ENCODE measurements at regions not wholly inside any gene's neighbourhood (a gene's known extent, or its start where the extent isn't known, plus 50 kb on each side); places are given as distances from the start of the nearest gene placed in this dataset.

DNA sequence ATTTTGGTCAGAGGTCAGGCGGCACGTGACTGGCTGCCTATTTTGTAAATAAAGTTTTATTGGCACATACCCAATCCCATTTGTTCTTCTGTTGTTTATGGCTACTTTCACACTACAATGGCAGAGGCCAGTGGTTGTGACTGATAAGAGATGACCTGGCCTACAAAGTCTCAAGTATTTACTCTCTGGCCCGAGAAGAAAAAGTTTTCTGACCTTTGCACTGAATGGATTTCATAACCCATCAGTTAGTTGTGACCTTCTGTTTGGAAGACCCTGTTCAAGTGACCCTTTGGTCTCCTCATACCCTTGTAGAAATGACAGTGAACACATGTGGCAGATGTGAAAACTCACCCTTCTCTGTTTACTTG lies 121.4 kb upstream of the MGAT5 start:
- no peaks in the 10 kb centered on the region for H3K27me3 Mint-ChIP-seq (ENCODE audit: low read depth, poor library complexity)

DNA sequence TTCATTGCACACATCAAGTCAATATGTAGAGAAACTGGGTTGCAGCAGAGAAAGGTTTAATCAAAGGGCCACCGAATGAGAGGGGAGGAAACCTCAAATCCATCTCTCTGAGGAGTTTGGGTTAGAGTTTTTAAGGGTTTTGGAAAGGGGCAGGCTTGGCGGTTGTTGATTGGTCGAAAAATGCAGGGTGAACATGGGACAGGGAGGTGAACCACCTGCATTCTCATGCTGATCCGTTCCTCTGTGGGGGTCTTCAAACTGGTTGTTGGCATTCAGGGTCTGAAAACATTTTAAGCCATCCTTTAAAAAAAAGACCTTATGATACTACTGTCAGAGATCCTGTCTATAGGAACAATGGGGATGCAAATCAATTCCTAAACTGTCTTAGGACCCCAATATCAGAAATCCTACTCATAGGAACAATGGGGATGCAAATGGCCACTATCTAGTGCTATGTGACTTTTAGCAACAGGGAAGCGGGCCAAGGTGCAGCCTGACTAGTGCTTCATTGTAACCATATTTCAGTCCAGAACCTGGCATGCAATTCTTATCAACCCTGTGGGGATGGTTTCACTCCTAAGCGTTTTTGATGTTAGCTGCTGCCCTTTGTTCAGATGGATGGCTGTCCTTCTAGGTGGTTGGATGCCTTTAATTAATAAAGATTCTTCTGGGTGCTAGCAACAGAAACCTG lies 120.1 kb upstream of the MGAT5 start:
- DNase-seq: no peak
- H3K4me3 Mint-ChIP-seq: no peak overlapping the region
- H3K27me3 Mint-ChIP-seq (ENCODE audit: low read depth, poor library complexity): no peaks in the 10 kb centered on the region
- peaks cover 20% of the 10 kb centered on the region for H3K4me1 Mint-ChIP-seq
- peaks cover 49% of the 10 kb centered on the region for H3K36me3 Mint-ChIP-seq (ENCODE audit: low read depth)
- no peak overlapping the region for H3K27ac Mint-ChIP-seq
- TF ChIP-seq, protein P1, sequence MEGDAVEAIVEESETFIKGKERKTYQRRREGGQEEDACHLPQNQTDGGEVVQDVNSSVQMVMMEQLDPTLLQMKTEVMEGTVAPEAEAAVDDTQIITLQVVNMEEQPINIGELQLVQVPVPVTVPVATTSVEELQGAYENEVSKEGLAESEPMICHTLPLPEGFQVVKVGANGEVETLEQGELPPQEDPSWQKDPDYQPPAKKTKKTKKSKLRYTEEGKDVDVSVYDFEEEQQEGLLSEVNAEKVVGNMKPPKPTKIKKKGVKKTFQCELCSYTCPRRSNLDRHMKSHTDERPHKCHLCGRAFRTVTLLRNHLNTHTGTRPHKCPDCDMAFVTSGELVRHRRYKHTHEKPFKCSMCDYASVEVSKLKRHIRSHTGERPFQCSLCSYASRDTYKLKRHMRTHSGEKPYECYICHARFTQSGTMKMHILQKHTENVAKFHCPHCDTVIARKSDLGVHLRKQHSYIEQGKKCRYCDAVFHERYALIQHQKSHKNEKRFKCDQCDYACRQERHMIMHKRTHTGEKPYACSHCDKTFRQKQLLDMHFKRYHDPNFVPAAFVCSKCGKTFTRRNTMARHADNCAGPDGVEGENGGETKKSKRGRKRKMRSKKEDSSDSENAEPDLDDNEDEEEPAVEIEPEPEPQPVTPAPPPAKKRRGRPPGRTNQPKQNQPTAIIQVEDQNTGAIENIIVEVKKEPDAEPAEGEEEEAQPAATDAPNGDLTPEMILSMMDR (IDR thresholded peaks at IDR 0.05): no peak
- peaks cover 21% of the 10 kb centered on the region for H3K9me3 Mint-ChIP-seq

More for the DNA sequence above, 121.4 kb upstream of the MGAT5 start:
- Mint-ChIP-seq H3K36me3 (ENCODE audit: low read depth) (peaks cover 47% of the 10 kb centered on the region), H3K4me3 (no peak overlapping the region), H3K27ac (no peak overlapping the region), H3K9me3 (peaks cover 28% of the 10 kb centered on the region), H3K4me1 (peaks cover 29% of the 10 kb centered on the region)
- DNase-seq: no peak
- TF ChIP-seq, protein P1 (IDR thresholded peaks at IDR 0.05): no peak

DNA sequence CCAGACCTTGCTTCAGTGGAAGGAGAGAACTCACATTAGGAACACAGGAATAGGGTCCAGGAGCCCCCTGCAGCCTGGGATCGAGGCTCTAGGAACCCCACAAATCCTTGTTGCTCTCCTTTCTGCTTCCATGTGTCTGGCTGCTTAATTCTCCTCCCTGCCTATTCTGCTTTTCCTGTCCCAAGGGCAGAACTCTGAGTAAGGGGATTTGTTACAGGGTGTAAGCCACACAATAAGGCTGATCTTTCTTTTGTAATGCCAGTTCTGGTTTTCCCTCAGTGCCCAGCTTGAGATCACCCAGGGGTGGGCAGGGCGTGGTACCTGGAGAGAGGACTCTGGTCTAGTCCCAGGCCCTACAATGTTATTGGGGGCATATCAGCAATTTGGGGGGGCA lies 119.6 kb upstream of the MGAT5 start:
- peaks cover 47% of the 10 kb centered on the region for H3K36me3 Mint-ChIP-seq (ENCODE audit: low read depth)
- TF ChIP-seq, protein P1 (IDR thresholded peaks at IDR 0.05): no peak
- no peak overlapping the region for H3K4me3 Mint-ChIP-seq
- no peaks in the 10 kb centered on the region for H3K27me3 Mint-ChIP-seq (ENCODE audit: low read depth, poor library complexity)
- peaks cover 17% of the 10 kb centered on the region for H3K4me1 Mint-ChIP-seq
- no peak for DNase-seq
- peaks cover 16% of the 10 kb centered on the region for H3K9me3 Mint-ChIP-seq
- H3K27ac Mint-ChIP-seq: no peak overlapping the region

DNA sequence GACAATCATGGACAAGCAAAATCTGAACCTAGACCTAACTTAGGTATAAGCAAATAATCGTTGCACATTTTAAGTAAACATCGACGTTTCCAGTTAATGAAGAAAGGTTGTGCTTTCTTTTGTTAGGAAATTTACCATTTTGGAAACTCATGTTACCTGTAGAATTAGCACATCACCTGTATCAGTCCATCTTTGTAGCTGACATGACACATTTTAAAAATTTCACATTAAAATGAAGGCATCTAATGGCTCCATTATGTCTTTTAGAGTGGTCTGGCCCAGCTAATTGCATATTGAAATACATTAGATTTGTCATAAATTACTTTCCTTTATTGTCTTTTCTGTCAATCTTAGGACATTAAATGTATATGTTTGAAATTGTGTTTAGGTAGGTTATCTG lies 119.0 kb upstream of the MGAT5 start:
- H3K27ac Mint-ChIP-seq: no peak overlapping the region
- peaks cover 13% of the 10 kb centered on the region for H3K9me3 Mint-ChIP-seq
- TF ChIP-seq, protein P1 (IDR thresholded peaks at IDR 0.05): no peak
- no peak overlapping the region for H3K4me3 Mint-ChIP-seq
- peaks cover 44% of the 10 kb centered on the region for H3K36me3 Mint-ChIP-seq (ENCODE audit: low read depth)
- no peak for DNase-seq
- H3K27me3 Mint-ChIP-seq (ENCODE audit: low read depth, poor library complexity): no peaks in the 10 kb centered on the region
- peaks cover 17% of the 10 kb centered on the region for H3K4me1 Mint-ChIP-seq

DNA sequence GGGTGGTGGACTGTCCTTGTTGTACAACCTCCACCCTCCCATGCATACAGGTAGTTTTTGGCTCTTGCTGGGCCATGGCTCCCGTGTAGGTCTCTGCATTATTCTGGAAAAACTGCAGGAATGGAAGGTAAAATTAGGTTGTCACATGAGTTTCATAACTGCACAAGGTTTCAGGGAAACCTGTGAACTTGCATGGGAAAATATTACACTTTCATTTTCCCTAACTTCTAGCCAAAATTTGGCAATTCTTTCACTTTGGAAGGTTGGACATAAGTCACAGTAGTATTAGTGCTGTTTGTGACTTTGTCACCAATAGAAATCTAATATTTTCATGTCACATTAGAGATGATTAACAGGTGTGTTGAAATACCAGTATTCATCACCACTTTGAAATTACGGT lies 118.1 kb upstream of the MGAT5 start:
- Mint-ChIP-seq H3K27ac (no peak overlapping the region), H3K4me3 (no peak overlapping the region), H3K36me3 (ENCODE audit: low read depth) (peaks cover 42% of the 10 kb centered on the region), H3K27me3 (ENCODE audit: low read depth, poor library complexity) (no peaks in the 10 kb centered on the region), H3K9me3 (peaks cover 8% of the 10 kb centered on the region), H3K4me1 (peaks cover 17% of the 10 kb centered on the region)
- TF ChIP-seq, protein P1 (IDR thresholded peaks at IDR 0.05): no peak
- DNase-seq: no peak

DNA sequence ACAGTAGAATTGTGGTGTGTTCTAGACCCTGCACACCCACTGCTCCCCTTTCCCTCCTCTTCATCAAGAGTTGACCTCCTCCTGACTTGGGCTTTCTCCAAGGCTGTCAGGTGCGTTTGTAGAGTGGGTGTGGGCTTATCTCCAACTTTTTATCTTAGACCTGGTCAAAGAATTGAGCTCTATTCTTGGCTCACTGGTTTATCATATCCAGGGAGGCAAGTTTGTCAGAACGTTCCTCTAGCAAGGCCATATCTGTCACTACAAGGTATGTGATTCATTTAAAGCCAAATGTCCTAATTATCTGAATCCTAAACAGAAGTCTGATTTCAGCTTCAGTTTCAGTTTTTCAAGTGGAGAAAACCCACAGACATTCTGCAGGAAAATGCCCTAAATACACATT lies 117.1 kb upstream of the MGAT5 start:
- Mint-ChIP-seq H3K4me1 (peaks cover 23% of the 10 kb centered on the region), H3K4me3 (no peak overlapping the region), H3K9me3 (peaks cover 1% of the 10 kb centered on the region), H3K27ac (no peak overlapping the region), H3K27me3 (ENCODE audit: low read depth, poor library complexity) (peaks cover 2% of the 10 kb centered on the region), H3K36me3 (ENCODE audit: low read depth) (peaks cover 37% of the 10 kb centered on the region)
- DNase-seq: no peak
- TF ChIP-seq, protein P1 (IDR thresholded peaks at IDR 0.05): no peak
